NCI-H146 treated with DMSO at 0.1 percent for 48 hours (cell line): ENCODE measurements at regions not wholly inside any gene's neighbourhood (a gene's known extent, or its start where the extent isn't known, plus 50 kb on each side); places are given as distances from the start of the nearest gene placed in this dataset.

ENCODE experiments used
- DNase-seq: peaks from one replicate; lab custom pipeline; 2025; ENCODE audit not compliant: unreplicated experiment; lab: John Stamatoyannopoulos, UW

GRCh38 chr21:27129694-27130093, 162.8 kb upstream of the ADAMTS5 start:
- no peak for DNase-seq

GRCh38 chr21:27129215-27129614, 162.3 kb upstream of the ADAMTS5 start:
- DNase-seq = no peak

- no peak for DNase-seq
Observed at GRCh38 chr21:27126140-27126539, 159.3 kb upstream of the ADAMTS5 start.

- no peak for DNase-seq
Observed at GRCh38 chr21:27122686-27123085, 155.8 kb upstream of the ADAMTS5 start.

- no peak for DNase-seq
Observed at GRCh38 chr21:27114111-27114510, 147.2 kb upstream of the ADAMTS5 start.

- no peak for DNase-seq
Observed at GRCh38 chr21:27112186-27112585, 145.3 kb upstream of the ADAMTS5 start.

- no peak for DNase-seq
Observed at GRCh38 chr21:27110956-27111355, 144.1 kb upstream of the ADAMTS5 start.

- no peak for DNase-seq
Observed at GRCh38 chr21:27108701-27109100, 141.8 kb upstream of the ADAMTS5 start.

GRCh38 chr21:27108228-27108627, 141.3 kb upstream of the ADAMTS5 start:
- no peak for DNase-seq

- no peak for DNase-seq
Observed at GRCh38 chr21:27104846-27105431, 138.1 kb upstream of the ADAMTS5 start.

- no peak for DNase-seq
Observed at GRCh38 chr21:27103768-27104167, 136.9 kb upstream of the ADAMTS5 start.

- no peak for DNase-seq
Observed at GRCh38 chr21:27101523-27101922, 134.6 kb upstream of the ADAMTS5 start.

GRCh38 chr21:27094184-27094948, 127.5 kb upstream of the ADAMTS5 start:
- DNase-seq = no peak

- no peak for DNase-seq
Observed at GRCh38 chr21:27086630-27087029, 119.7 kb upstream of the ADAMTS5 start.

- no peak for DNase-seq
Observed at GRCh38 chr21:27086186-27086585, 119.3 kb upstream of the ADAMTS5 start.

- DNase-seq = no peak
Observed at GRCh38 chr21:27085387-27085786, 118.5 kb upstream of the ADAMTS5 start.

GRCh38 chr21:27083144-27083543, 116.3 kb upstream of the ADAMTS5 start:
- DNase-seq = no peak

GRCh38 chr21:27082431-27083010, 115.6 kb upstream of the ADAMTS5 start:
- no peak for DNase-seq

GRCh38 chr21:27079636-27080240, 112.8 kb upstream of the ADAMTS5 start:
- no peak for DNase-seq

- no peak for DNase-seq
Observed at GRCh38 chr21:27078915-27079314, 112.0 kb upstream of the ADAMTS5 start.

GRCh38 chr21:27077501-27077900, 110.6 kb upstream of the ADAMTS5 start:
- DNase-seq = no peak

- no peak for DNase-seq
Observed at GRCh38 chr21:27076025-27076424, 109.1 kb upstream of the ADAMTS5 start.
